ENCODE measurements at regions not wholly inside any gene's neighbourhood (a gene's known extent, or its start where the extent isn't known, plus 50 kb on each side); places are given as distances from the start of the nearest gene placed in this dataset.

DNA sequence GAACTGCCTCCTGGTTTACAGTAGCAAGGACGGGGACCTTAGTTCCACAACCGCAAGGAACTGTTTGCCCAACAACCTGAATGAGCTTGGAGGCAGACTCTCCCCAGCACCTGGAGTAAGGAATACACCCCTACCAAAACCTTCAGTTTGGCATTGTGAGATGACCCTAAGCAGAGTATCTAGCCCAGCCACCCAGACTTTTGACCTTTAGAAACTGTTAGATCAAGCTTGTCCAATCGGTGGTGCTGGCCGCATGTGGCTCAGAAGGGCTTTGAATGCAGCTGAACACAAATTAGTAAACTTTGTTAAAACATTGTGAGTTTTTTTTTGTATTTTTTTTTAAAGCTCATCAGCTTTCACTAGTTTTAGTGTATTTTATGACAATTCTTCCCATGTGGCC is 86.9 kb upstream of the C9orf72 start:
- no peak for TF ChIP-seq POLR2A (IDR thresholded peaks at IDR 0.05)
- TF ChIP-seq, protein P1, sequence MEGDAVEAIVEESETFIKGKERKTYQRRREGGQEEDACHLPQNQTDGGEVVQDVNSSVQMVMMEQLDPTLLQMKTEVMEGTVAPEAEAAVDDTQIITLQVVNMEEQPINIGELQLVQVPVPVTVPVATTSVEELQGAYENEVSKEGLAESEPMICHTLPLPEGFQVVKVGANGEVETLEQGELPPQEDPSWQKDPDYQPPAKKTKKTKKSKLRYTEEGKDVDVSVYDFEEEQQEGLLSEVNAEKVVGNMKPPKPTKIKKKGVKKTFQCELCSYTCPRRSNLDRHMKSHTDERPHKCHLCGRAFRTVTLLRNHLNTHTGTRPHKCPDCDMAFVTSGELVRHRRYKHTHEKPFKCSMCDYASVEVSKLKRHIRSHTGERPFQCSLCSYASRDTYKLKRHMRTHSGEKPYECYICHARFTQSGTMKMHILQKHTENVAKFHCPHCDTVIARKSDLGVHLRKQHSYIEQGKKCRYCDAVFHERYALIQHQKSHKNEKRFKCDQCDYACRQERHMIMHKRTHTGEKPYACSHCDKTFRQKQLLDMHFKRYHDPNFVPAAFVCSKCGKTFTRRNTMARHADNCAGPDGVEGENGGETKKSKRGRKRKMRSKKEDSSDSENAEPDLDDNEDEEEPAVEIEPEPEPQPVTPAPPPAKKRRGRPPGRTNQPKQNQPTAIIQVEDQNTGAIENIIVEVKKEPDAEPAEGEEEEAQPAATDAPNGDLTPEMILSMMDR (IDR thresholded peaks at IDR 0.05): no peak

Measured in right lobe of liver (tissue), 4 donors.